Neural cell (in vitro differentiated cells): ENCODE measurements at regions not wholly inside any gene's neighbourhood (a gene's known extent, or its start where the extent isn't known, plus 50 kb on each side); places are given as distances from the start of the nearest gene placed in this dataset.

Experiments
- H2AFZ ChIP-seq: fragments of 200-600, 300-800 bp; sonication (generic), shearing (Covaris generic); 2 replicates; pipeline ENCODE4 v1.6.0; 2014; ENCODE audit warnings: low read depth, mild to moderate bottlenecking, antibody characterized with exemption, low read length, moderate library complexity
- H3F3A ChIP-seq: fragments of 200-600 bp; shearing (Covaris generic); 2 replicates; pipeline ENCODE4 v1.6.1; 2016; ENCODE audit warnings: mild to moderate bottlenecking, moderate library complexity, mixed read lengths, antibody characterized with exemption, low read length; ENCODE audit not compliant: insufficient read depth, poor library complexity, severe bottlenecking
- H3K27ac ChIP-seq: fragments of 200-600, 300-800 bp; sonication (generic), shearing (Covaris generic); 2 replicates; pipeline ENCODE4 v1.5.1; 2014; ENCODE audit warnings: mild to moderate bottlenecking, low read length, moderate library complexity
- H3K27me3 ChIP-seq: fragments of 300-800, 200-600 bp; sonication (generic), shearing (Covaris generic); 2 replicates; pipeline ENCODE4 v1.6.0; 2014; ENCODE audit warnings: mild to moderate bottlenecking, low read depth, low read length, moderate library complexity; ENCODE audit not compliant: insufficient read depth
- H3K36me3 ChIP-seq: fragments of 300-800, 200-600 bp; sonication (generic), shearing (Covaris generic); 2 replicates; pipeline ENCODE4 v1.5.1; 2014; ENCODE audit warnings: mild to moderate bottlenecking, antibody characterized with exemption, low read length, moderate library complexity; ENCODE audit not compliant: insufficient read depth
- H3K4me2 ChIP-seq: fragments of 300-800, 200-600 bp; sonication (generic), shearing (Covaris generic); 2 replicates; pipeline ENCODE4 v1.6.0; 2014; ENCODE audit warnings: mild to moderate bottlenecking, low read length
- H3K4me3 ChIP-seq: fragments of 300-800, 200-600 bp; sonication (generic), shearing (Covaris generic); 2 replicates; pipeline ENCODE4 v1.5.1; 2014; ENCODE audit warnings: mild to moderate bottlenecking, low read length, moderate library complexity
- H3K79me2 ChIP-seq: fragments of 200-600 bp; shearing (Covaris generic); replicated peaks from 2 replicates; pipeline ENCODE4 v1.6.0; 2014; ENCODE audit warnings: mild to moderate bottlenecking, low read length, moderate library complexity; ENCODE audit not compliant: insufficient read depth
- H3K9ac ChIP-seq: fragments of 300-800, 200-600 bp; sonication (generic), shearing (Covaris generic); 2 replicates; pipeline ENCODE4 v1.6.1; 2016; ENCODE audit warnings: mild to moderate bottlenecking, low read length, mixed read lengths
- H3K9me2 ChIP-seq: fragments of 200-600 bp; shearing (Covaris generic); 2 replicates; pipeline ENCODE4 v1.6.1; 2016; ENCODE audit warnings: mild to moderate bottlenecking, low read length, mixed read lengths; ENCODE audit not compliant: insufficient read depth
- H3K9me3 ChIP-seq: fragments of 200-600, 300-800 bp; sonication (generic), shearing (Covaris generic); 2 replicates; pipeline ENCODE4 v1.6.1; 2016; ENCODE audit warnings: mild to moderate bottlenecking, mixed run types, low read length, moderate library complexity, mixed read lengths
- H4K20me1 ChIP-seq: fragments of 200-600 bp; shearing (Covaris generic); 2 replicates; pipeline ENCODE4 v1.6.1; 2016; ENCODE audit warnings: mild to moderate bottlenecking, mixed run types; ENCODE audit not compliant: insufficient read depth
- CTCF ChIP-seq: fragments of 450-650 bp; IDR thresholded peaks from 2 replicates; pipeline ENCODE4 v1.5.1; 2014; ENCODE audit warnings: antibody characterized with exemption, mild to moderate bottlenecking, moderate library complexity; ENCODE audit not compliant: poor library complexity, severe bottlenecking
- EP300 ChIP-seq: fragments of 450-650 bp; conservative IDR thresholded peaks from 2 replicates; pipeline ENCODE4 v1.6.1; 2014; ENCODE audit warnings: antibody characterized with exemption, mild to moderate bottlenecking, moderate library complexity; ENCODE audit not compliant: poor library complexity, severe bottlenecking
- EZH2 ChIP-seq: fragments of 200-600, 300-800 bp; shearing (Covaris generic), sonication (generic); IDR thresholded peaks from 2 replicates; pipeline ENCODE4 v1.6.1; 2014; ENCODE audit warnings: antibody characterized with exemption, low read length, borderline replicate concordance, mild to moderate bottlenecking; ENCODE audit not compliant: insufficient read depth, poor library complexity, severe bottlenecking
- MXI1 ChIP-seq: fragments of 450-650 bp; conservative IDR thresholded peaks from 2 replicates; pipeline ENCODE4 v1.6.1; 2014; ENCODE audit warnings: antibody characterized with exemption, mild to moderate bottlenecking; ENCODE audit not compliant: poor library complexity, severe bottlenecking
- POLR2AphosphoS5 ChIP-seq: IDR thresholded peaks from 2 replicates; pipeline ENCODE4 v1.6.1; 2012
- RAD21 ChIP-seq: fragments of 450-650 bp; conservative IDR thresholded peaks from 2 replicates; pipeline ENCODE4 v1.6.1; 2014; ENCODE audit warnings: antibody characterized with exemption, mild to moderate bottlenecking, moderate library complexity
- REST ChIP-seq: IDR thresholded peaks from 2 replicates; pipeline ENCODE4 v1.6.1; 2012; ENCODE audit warnings: borderline replicate concordance
- SMC3 ChIP-seq: fragments of 450-650 bp; conservative IDR thresholded peaks from 2 replicates; pipeline ENCODE4 v1.6.1; 2014; ENCODE audit warnings: antibody characterized with exemption, mild to moderate bottlenecking, moderate library complexity; ENCODE audit not compliant: poor library complexity
- TAF1 ChIP-seq: IDR thresholded peaks from 2 replicates; pipeline ENCODE4 v1.6.1; 2012; ENCODE audit warnings: low read depth

GRCh38 chr2:226641008-226641407 lies 158.6 kb downstream of the IRS1 start:
- Histone ChIP-seq H3K27me3 (no peaks in the 10 kb centered on the region), H3K79me2 (no peaks in the 10 kb centered on the region), H3K9ac (no peak overlapping the region), H3F3A (no peaks in the 10 kb centered on the region), H3K27ac (no peak overlapping the region), H3K4me3 (no peak overlapping the region), H3K9me3 (no peaks in the 10 kb centered on the region), H3K4me2 (no peak overlapping the region), H3K9me2 (no peaks in the 10 kb centered on the region), H4K20me1 (no peaks in the 10 kb centered on the region), H2AFZ (no peak overlapping the region), H3K36me3 (no peaks in the 10 kb centered on the region)
- TF ChIP-seq TAF1 (no peak), POLR2AphosphoS5 (no peak), RAD21 (no peak), CTCF (no peak), REST (no peak), MXI1 (no peak), EP300 (no peak), EZH2 (no peak), SMC3 (no peak)

DNA sequence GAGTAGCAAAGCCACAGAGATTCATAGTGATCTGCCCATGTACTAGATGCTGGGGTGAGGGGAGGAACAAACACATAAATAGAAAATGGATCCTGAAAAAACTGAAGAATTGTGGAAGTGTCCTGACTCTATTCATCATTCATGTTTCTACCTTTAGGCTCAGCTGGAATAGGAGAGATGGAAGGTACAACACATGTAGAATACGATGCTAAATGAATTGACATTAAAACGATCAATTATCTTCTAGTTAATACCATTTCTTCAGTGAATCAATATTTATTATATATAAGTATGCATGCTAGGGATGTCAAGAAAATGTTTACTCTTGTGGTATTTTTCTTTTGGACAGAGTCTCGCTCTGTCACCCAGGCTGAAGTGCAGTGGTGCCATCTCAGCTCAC lies 159.1 kb downstream of the IRS1 start:
- Histone ChIP-seq H3K4me2 (no peak overlapping the region), H3K9me3 (no peaks in the 10 kb centered on the region), H3K36me3 (no peaks in the 10 kb centered on the region)

More for the DNA sequence above, 159.1 kb downstream of the IRS1 start:
- Histone ChIP-seq H3F3A (no peaks in the 10 kb centered on the region), H3K9me2 (no peaks in the 10 kb centered on the region), H2AFZ (no peak overlapping the region), H3K9ac (no peak overlapping the region), H3K79me2 (no peaks in the 10 kb centered on the region), H3K4me3 (no peak overlapping the region), H4K20me1 (no peaks in the 10 kb centered on the region), H3K27ac (no peak overlapping the region), H3K27me3 (no peaks in the 10 kb centered on the region)
- TF ChIP-seq RAD21: no peak
- no peak for TF ChIP-seq SMC3
- TF ChIP-seq EP300: no peak
- TF ChIP-seq MXI1: no peak
- TF ChIP-seq TAF1: no peak
- no peak for TF ChIP-seq POLR2AphosphoS5
- TF ChIP-seq CTCF: no peak
- TF ChIP-seq EZH2: no peak
